HEK293 (cell line): ENCODE measurements at regions not wholly inside any gene's neighbourhood (a gene's known extent, or its start where the extent isn't known, plus 50 kb on each side); places are given as distances from the start of the nearest gene placed in this dataset.

Source experiments
- CTCF ChIA-PET: fragments of 350-600 bp; formaldehyde crosslinking; extraction: SDS; loops from one replicate; lab custom pipeline; 2021; ENCODE audit warnings: antibody characterized with exemption; lab: Yijun Ruan, JAX
- POLR2A ChIA-PET: fragments of 300-600 bp; formaldehyde crosslinking; extraction: SDS; loops from one replicate; lab custom pipeline; 2020; ENCODE audit warnings: antibody characterized with exemption, inconsistent platforms; lab: Yijun Ruan, JAX
- H3K27ac ChIP-seq: fragments of 200-500 bp; sonication (Bioruptor generic); 2 replicates; pipeline ENCODE4 v1.5.1; 2014; ENCODE audit warnings: low read depth, low read length, control low read depth, inconsistent platforms; ENCODE audit errors: extremely low read depth
- H3K36me3 ChIP-seq, 2 experiments: fragments of 200-500 bp in 1 of 2; sonication (Bioruptor generic) in 1 of 2; 1 replicate in 1 of 2; 2 replicates in 1 of 2; pipeline ENCODE4 v1.5.1; 2014 to 2017; ENCODE audit warnings: inconsistent platforms in 2 of 2, low read length in 2 of 2; ENCODE audit not compliant: control insufficient read depth in 2 of 2, insufficient read depth in 1 of 2
- H3K4me1 ChIP-seq: fragments of 200-500 bp; sonication (Bioruptor generic); 2 replicates; pipeline ENCODE4 v1.5.1; 2014; ENCODE audit warnings: mild to moderate bottlenecking, low read length, inconsistent platforms; ENCODE audit not compliant: control insufficient read depth, insufficient read depth
- H3K4me3 ChIP-seq: 2 replicates; pipeline ENCODE4 v1.5.1; 2011; ENCODE audit warnings: low read depth, mild to moderate bottlenecking, control low read depth, low read length, moderate library complexity
- H3K9me3 ChIP-seq: fragments of 200-500 bp; sonication (Bioruptor generic); 2 replicates; pipeline ENCODE4 v1.5.1; 2014; ENCODE audit warnings: low read depth, low read length, inconsistent platforms; ENCODE audit not compliant: control insufficient read depth, insufficient read depth
- FEZF1 ChIP-seq: fragments of 450-650 bp; formaldehyde crosslinking; IDR thresholded peaks from 2 replicates; pipeline ENCODE4 v1.5.1; 2016; ENCODE audit warnings: missing biosample characterization, missing genetic modification characterization
- GLI4 ChIP-seq: fragments of 450-650 bp; formaldehyde crosslinking; IDR thresholded peaks from 2 replicates; pipeline ENCODE4 v1.5.1; 2016; ENCODE audit warnings: missing biosample characterization, missing genetic modification characterization
- RBAK ChIP-seq: fragments of 450-650 bp; formaldehyde crosslinking; IDR thresholded peaks from 2 replicates; pipeline ENCODE4 v1.5.1; 2016; ENCODE audit warnings: missing biosample characterization, missing genetic modification characterization
- SP2 ChIP-seq: fragments of 450-650 bp; formaldehyde crosslinking; IDR thresholded peaks from 2 replicates; pipeline ENCODE4 v1.5.1; 2016; ENCODE audit warnings: missing biosample characterization, missing genetic modification characterization
- WT1 ChIP-seq: fragments of 450-650 bp; formaldehyde crosslinking; IDR thresholded peaks from 2 replicates; pipeline ENCODE4 v1.5.1; 2016; ENCODE audit warnings: missing biosample characterization, missing genetic modification characterization
- ZNF114 ChIP-seq: fragments of 450-650 bp; formaldehyde crosslinking; IDR thresholded peaks from 2 replicates; pipeline ENCODE4 v1.5.0; 2017; ENCODE audit warnings: missing biosample characterization, missing genetic modification characterization
- ZNF24 ChIP-seq: fragments of 450-650 bp; formaldehyde crosslinking; IDR thresholded peaks from 2 replicates; pipeline ENCODE4 v1.5.1; 2016; ENCODE audit warnings: missing biosample characterization, missing genetic modification characterization
- ZNF324 ChIP-seq: fragments of 450-650 bp; formaldehyde crosslinking; IDR thresholded peaks from 2 replicates; pipeline ENCODE4 v1.5.1; 2016; ENCODE audit warnings: missing biosample characterization, missing genetic modification characterization
- ZNF433 ChIP-seq: fragments of 450-650 bp; formaldehyde crosslinking; IDR thresholded peaks from 2 replicates; pipeline ENCODE4 v1.5.1; 2016; ENCODE audit warnings: missing biosample characterization, missing genetic modification characterization, low read depth
- ZNF473 ChIP-seq: fragments of 450-650 bp; formaldehyde crosslinking; IDR thresholded peaks from 2 replicates; pipeline ENCODE4 v1.5.1; 2017; ENCODE audit warnings: missing biosample characterization, missing genetic modification characterization
- ZNF549 ChIP-seq: fragments of 450-650 bp; IDR thresholded peaks from 2 replicates; pipeline ENCODE4 v1.5.1; 2018; ENCODE audit warnings: missing biosample characterization, missing genetic modification characterization, mild to moderate bottlenecking, inconsistent platforms, moderate library complexity
- ZNF571 ChIP-seq: fragments of 450-650 bp; formaldehyde crosslinking; IDR thresholded peaks from 2 replicates; pipeline ENCODE4 v1.5.0; 2017; ENCODE audit warnings: missing biosample characterization, missing genetic modification characterization
- ZNF596 ChIP-seq: fragments of 450-650 bp; IDR thresholded peaks from 2 replicates; pipeline ENCODE4 v1.5.0; 2018; ENCODE audit warnings: missing biosample characterization, mild to moderate bottlenecking, missing genetic modification characterization, moderate library complexity
- ZNF654 ChIP-seq: fragments of 450-650 bp; formaldehyde crosslinking; IDR thresholded peaks from 2 replicates; pipeline ENCODE4 v1.5.1; 2016; ENCODE audit warnings: low read depth, missing biosample characterization, missing genetic modification characterization
- ZNF76 ChIP-seq: fragments of 450-650 bp; formaldehyde crosslinking; IDR thresholded peaks from 2 replicates; pipeline ENCODE4; 2016; ENCODE audit warnings: low read depth, missing biosample characterization, missing genetic modification characterization, borderline replicate concordance
- TF ChIP-seq, protein P1 (sequence below): fragments of 450-650 bp; formaldehyde crosslinking; IDR thresholded peaks from 2 replicates; pipeline ENCODE4 v1.5.1; 2017; ENCODE audit warnings: missing biosample characterization, missing genetic modification characterization
- TF ChIP-seq, protein P2 (sequence below): fragments of 450-650 bp; formaldehyde crosslinking; IDR thresholded peaks from 2 replicates; pipeline ENCODE4 v1.5.1; 2017; ENCODE audit warnings: missing biosample characterization, mild to moderate bottlenecking, missing genetic modification characterization, moderate library complexity
- TF ChIP-seq, protein P3 (sequence below): fragments of 450-650 bp; formaldehyde crosslinking; IDR thresholded peaks from 2 replicates; pipeline ENCODE4 v1.5.1; 2016; ENCODE audit warnings: missing biosample characterization, missing genetic modification characterization
- TF ChIP-seq, protein P4 (sequence below): fragments of 450-650 bp; formaldehyde crosslinking; IDR thresholded peaks from 2 replicates; pipeline ENCODE4 v1.5.1; 2016; ENCODE audit warnings: missing biosample characterization, missing genetic modification characterization

GRCh38 chr2:228901531-228901930 is 369.6 kb downstream of the PID1 start:
- POLR2A ChIA-PET: no interaction called here
- no peak overlapping the region for H3K27ac ChIP-seq
- H3K36me3 ChIP-seq: no peaks in the 10 kb centered on the region
- no peaks in the 10 kb centered on the region for H3K9me3 ChIP-seq
- H3K4me3 ChIP-seq: no peak overlapping the region
- no peak for TF ChIP-seq ZNF654 (tag by site-specific recombination)
- H3K4me1 ChIP-seq: no peaks in the 10 kb centered on the region
- CTCF ChIA-PET: no interaction called here

DNA sequence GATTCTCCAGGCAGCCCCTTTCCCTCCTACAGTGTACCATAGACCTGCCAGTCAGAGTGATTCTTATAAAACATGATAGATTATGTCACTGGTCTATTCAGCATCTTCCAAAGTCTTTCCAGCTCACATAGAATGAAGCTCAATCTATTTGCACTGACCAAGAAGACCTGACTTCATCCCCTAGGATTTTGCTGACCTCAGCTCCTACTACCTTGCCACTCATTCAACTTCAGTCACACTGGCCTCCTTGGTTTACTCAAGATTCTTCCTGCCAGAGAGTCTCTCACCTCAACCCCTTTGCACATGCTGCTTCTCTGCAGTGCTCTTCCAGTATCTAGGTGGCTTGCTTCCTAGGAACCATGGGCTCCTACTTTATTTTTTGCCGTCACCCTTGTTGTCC is 392.9 kb downstream of the PID1 start:
- ChIA-PET CTCF (no interaction called here), POLR2A (no interaction called here)
- TF ChIP-seq RBAK (no peak), ZNF24 (tag by site-specific recombination) (no peak), ZNF76 (tag by site-specific recombination) (no peak), ZNF324 (tag by site-specific recombination) (no peak), GLI4 (no peak), ZNF114 (tag by site-specific recombination) (no peak), FEZF1 (tag by site-specific recombination) (no peak), ZNF549 (tag by site-specific recombination) (no peak)
- TF ChIP-seq, protein P1, sequence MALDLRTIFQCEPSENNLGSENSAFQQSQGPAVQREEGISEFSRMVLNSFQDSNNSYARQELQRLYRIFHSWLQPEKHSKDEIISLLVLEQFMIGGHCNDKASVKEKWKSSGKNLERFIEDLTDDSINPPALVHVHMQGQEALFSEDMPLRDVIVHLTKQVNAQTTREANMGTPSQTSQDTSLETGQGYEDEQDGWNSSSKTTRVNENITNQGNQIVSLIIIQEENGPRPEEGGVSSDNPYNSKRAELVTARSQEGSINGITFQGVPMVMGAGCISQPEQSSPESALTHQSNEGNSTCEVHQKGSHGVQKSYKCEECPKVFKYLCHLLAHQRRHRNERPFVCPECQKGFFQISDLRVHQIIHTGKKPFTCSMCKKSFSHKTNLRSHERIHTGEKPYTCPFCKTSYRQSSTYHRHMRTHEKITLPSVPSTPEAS: no peak
- TF ChIP-seq, protein P2, sequence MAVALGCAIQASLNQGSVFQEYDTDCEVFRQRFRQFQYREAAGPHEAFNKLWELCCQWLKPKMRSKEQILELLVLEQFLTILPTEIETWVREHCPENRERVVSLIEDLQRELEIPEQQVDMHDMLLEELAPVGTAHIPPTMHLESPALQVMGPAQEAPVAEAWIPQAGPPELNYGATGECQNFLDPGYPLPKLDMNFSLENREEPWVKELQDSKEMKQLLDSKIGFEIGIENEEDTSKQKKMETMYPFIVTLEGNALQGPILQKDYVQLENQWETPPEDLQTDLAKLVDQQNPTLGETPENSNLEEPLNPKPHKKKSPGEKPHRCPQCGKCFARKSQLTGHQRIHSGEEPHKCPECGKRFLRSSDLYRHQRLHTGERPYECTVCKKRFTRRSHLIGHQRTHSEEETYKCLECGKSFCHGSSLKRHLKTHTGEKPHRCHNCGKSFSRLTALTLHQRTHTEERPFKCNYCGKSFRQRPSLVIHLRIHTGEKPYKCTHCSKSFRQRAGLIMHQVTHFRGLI (tag by site-specific recombination): no peak
- TF ChIP-seq, protein P3, sequence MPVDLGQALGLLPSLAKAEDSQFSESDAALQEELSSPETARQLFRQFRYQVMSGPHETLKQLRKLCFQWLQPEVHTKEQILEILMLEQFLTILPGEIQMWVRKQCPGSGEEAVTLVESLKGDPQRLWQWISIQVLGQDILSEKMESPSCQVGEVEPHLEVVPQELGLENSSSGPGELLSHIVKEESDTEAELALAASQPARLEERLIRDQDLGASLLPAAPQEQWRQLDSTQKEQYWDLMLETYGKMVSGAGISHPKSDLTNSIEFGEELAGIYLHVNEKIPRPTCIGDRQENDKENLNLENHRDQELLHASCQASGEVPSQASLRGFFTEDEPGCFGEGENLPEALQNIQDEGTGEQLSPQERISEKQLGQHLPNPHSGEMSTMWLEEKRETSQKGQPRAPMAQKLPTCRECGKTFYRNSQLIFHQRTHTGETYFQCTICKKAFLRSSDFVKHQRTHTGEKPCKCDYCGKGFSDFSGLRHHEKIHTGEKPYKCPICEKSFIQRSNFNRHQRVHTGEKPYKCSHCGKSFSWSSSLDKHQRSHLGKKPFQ (tag by site-specific recombination): no peak
- no peaks in the 10 kb centered on the region for H3K4me1 ChIP-seq
- no peak overlapping the region for H3K4me3 ChIP-seq
- no peaks in the 10 kb centered on the region for H3K36me3 ChIP-seq
- H3K9me3 ChIP-seq: no peaks in the 10 kb centered on the region
- H3K27ac ChIP-seq: no peak overlapping the region

- H3K4me3 ChIP-seq: no peak overlapping the region
- H3K36me3 ChIP-seq: no peaks in the 10 kb centered on the region
- H3K27ac ChIP-seq: no peak overlapping the region
- no peaks in the 10 kb centered on the region for H3K4me1 ChIP-seq
- H3K9me3 ChIP-seq: no peaks in the 10 kb centered on the region
- ChIA-PET CTCF (no interaction called here), POLR2A (no interaction called here)
- TF ChIP-seq ZNF596 (tag by site-specific recombination) (no peak), ZNF571 (tag by site-specific recombination) (no peak), SP2 (tag by site-specific recombination) (no peak), ZNF473 (tag by site-specific recombination) (no peak), WT1 (no peak), ZNF433 (no peak)
- TF ChIP-seq, protein P4, sequence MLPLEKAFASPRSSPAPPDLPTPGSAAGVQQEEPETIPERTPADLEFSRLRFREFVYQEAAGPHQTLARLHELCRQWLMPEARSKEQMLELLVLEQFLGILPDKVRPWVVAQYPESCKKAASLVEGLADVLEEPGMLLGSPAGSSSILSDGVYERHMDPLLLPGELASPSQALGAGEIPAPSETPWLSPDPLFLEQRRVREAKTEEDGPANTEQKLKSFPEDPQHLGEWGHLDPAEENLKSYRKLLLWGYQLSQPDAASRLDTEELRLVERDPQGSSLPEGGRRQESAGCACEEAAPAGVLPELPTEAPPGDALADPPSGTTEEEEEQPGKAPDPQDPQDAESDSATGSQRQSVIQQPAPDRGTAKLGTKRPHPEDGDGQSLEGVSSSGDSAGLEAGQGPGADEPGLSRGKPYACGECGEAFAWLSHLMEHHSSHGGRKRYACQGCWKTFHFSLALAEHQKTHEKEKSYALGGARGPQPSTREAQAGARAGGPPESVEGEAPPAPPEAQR (tag by site-specific recombination): no peak
Observed at GRCh38 chr2:228876276-228876675, 394.8 kb downstream of the PID1 start.
